GM18505 (cell line): ENCODE measurements at regions not wholly inside any gene's neighbourhood (a gene's known extent, or its start where the extent isn't known, plus 50 kb on each side); places are given as distances from the start of the nearest gene placed in this dataset.
A peak's percentile ranks its signal among the peaks of the same experiment; 100 is the strongest.

ENCODE experiments used
- ATAC-seq: cut with Tn5 transposase; IDR thresholded peaks from one replicate; pipeline ENCODE4 v1.9.1; 2021; ENCODE audit not compliant: unreplicated experiment
- POLR2A ChIP-seq: IDR thresholded peaks from 4 replicates; pipeline ENCODE4 v1.6.1; 2011; ENCODE audit warnings: borderline replicate concordance; ENCODE audit not compliant: insufficient read depth, insufficient read length; ENCODE audit errors: extremely low read depth

- no peak for ATAC-seq
- no peak for TF ChIP-seq POLR2A
Measured at GRCh38 chr4:128468123-128468989, 180.7 kb upstream of the PGRMC2 start.

GRCh38 chr4:128465523-128465922, 177.9 kb upstream of the PGRMC2 start:
- TF ChIP-seq POLR2A, result no peak
- ATAC-seq, result no peak

DNA sequence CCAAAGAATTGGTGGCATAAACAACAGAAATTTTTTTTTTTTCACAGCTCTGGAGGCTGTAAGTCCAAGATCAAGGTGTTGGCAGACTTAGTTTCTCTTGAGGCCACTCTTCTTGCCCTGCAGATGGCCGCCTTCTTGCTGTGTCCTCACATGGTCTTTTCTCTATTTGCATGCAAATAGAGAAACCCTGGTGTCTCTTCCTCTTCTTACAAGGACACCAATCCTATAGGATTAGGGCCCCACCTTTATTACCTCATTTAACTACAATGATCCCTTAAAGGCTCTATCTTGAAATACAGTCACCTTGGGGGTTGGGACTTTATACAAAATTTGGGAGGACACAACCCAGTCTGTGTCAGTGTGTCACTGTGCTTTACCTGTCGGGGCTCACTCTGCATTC, 175.4 kb upstream of the PGRMC2 start:
- no peak for ATAC-seq

GRCh38 chr4:128462103-128462783, 174.6 kb upstream of the PGRMC2 start:
- no peak for ATAC-seq
- no peak for TF ChIP-seq POLR2A

More for the DNA sequence above, 175.4 kb upstream of the PGRMC2 start:
- no peak for TF ChIP-seq POLR2A

- ATAC-seq, result peak; percentile 54
- no peak for TF ChIP-seq POLR2A
Measured at GRCh38 chr4:128461291-128462102, 173.9 kb upstream of the PGRMC2 start.

GRCh38 chr4:128459547-128459946, 171.9 kb upstream of the PGRMC2 start:
- no peak for ATAC-seq
- no peak for TF ChIP-seq POLR2A

- no peak for TF ChIP-seq POLR2A
- ATAC-seq, result no peak
Measured at GRCh38 chr4:128458816-128459215, 171.2 kb upstream of the PGRMC2 start.

DNA sequence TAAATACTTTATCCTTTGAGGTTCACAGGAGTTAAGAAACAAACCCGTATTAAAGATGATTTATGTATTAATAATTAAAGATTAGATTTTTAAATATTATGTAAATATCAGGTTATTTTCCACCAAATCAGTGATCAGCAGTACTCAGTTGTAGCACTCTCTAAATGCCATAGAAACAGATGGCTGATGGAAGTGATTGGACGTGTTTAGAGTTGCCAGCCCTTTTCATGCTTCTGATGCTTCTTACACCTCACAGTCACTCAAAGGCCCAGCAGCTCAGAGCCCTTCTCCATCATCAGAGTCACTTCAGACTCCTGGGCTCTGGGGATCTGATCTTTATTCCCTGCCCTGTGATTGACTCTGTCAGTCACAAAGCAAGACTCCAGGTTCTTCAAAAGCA, 170.1 kb upstream of the PGRMC2 start:
- no peak for ATAC-seq
- TF ChIP-seq POLR2A, result no peak

DNA sequence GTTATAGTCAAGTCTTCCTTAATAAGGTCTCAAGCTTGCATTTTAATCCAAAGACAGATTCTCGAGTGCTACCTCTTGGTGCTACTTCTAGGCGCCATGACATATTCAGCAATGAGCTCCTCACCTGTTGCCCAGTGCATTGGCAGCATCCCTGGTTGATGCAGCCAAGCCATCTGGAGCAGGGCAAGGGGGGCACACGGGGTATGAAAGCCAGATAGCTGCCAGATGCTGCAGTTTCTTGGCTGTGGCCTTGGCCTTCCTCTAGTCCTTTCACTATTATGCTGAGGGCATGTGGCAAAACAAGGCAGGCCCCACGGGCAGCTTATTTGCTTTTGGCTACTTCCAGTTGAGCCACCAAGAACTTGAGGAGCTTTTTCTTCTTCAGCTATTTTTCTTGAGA, 168.6 kb upstream of the PGRMC2 start:
- ATAC-seq, result no peak

GRCh38 chr4:128455480-128455879, 167.9 kb upstream of the PGRMC2 start:
- ATAC-seq, result no peak
- no peak for TF ChIP-seq POLR2A

More for the DNA sequence above, 168.6 kb upstream of the PGRMC2 start:
- TF ChIP-seq POLR2A, result no peak

DNA sequence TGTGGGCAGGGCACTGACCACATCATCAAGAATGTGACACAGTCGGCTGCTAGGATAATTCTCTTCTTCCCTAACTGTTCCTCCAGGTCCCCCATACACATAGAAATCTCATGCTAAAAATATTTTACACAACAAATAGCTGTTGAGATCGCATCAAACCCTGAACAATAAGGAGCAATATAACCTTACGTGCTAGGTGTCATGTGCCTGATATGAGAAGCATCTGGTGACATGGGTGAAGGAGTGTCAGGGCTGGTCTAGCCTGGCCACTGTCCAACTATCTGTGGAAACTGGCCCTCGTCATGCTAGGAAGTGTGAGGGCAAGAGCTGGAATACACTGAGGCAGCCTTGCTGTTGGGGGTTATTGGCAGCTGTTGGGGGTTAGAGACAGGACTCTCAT, 167.3 kb upstream of the PGRMC2 start:
- no peak for TF ChIP-seq POLR2A
- ATAC-seq, result no peak

- TF ChIP-seq POLR2A, result no peak
- ATAC-seq, result peak; percentile 99
Measured at GRCh38 chr4:128454281-128454871, 166.8 kb upstream of the PGRMC2 start.

- ATAC-seq, result no peak
- no peak for TF ChIP-seq POLR2A
Measured at GRCh38 chr4:128452415-128452814, 164.8 kb upstream of the PGRMC2 start.
